Dendritic cell treated with granulocyte-macrophage colony-stimulating factor and Interleukin-4, amounts not matched to agents 40 ng/mL and 50 ng/mL, for 4 days (primary cell): ENCODE measurements at regions not wholly inside any gene's neighbourhood (a gene's known extent, or its start where the extent isn't known, plus 50 kb on each side); places are given as distances from the start of the nearest gene placed in this dataset.

Source experiments
- H3K27ac Mint-ChIP-seq: one replicate; pipeline ENCODE4 v1.8.0; 2022; ENCODE audit warnings: mild to moderate bottlenecking, mixed read lengths
- H3K27me3 Mint-ChIP-seq: one replicate; pipeline ENCODE4 v1.8.0; 2022; ENCODE audit warnings: mild to moderate bottlenecking, mixed read lengths
- H3K36me3 Mint-ChIP-seq: one replicate; pipeline ENCODE4 v1.8.0; 2022; ENCODE audit warnings: low read depth, mixed read lengths
- H3K4me1 Mint-ChIP-seq: one replicate; pipeline ENCODE4 v1.8.0; 2022; ENCODE audit warnings: low read depth, mixed read lengths
- H3K4me3 Mint-ChIP-seq: one replicate; pipeline ENCODE4 v1.8.0; 2022; ENCODE audit warnings: mild to moderate bottlenecking, moderate library complexity, mixed read lengths
- H3K9me3 Mint-ChIP-seq: one replicate; pipeline ENCODE4 v1.8.0; 2022; ENCODE audit warnings: mixed read lengths
- intact Hi-C: fragments of 100-400 bp; cut with micrococcal nuclease; formaldehyde crosslinking; loops from one replicate; pipeline ENCODE4 v1.15.0; 2022

GRCh38 chr1:239912471-239912870 is 179.2 kb upstream of the FMN2 start:
- Mint-ChIP-seq H3K4me3 (no peak overlapping the region), H3K4me1 (peaks cover 47% of the 10 kb centered on the region), H3K9me3 (no peaks in the 10 kb centered on the region), H3K36me3 (no peaks in the 10 kb centered on the region), H3K27me3 (no peaks in the 10 kb centered on the region), H3K27ac (no peak overlapping the region)
- intact Hi-C loops, result no loop called here

GRCh38 chr1:239913141-239913585 is 178.5 kb upstream of the FMN2 start:
- H3K27me3 Mint-ChIP-seq, result no peaks in the 10 kb centered on the region
- H3K9me3 Mint-ChIP-seq, result no peaks in the 10 kb centered on the region
- peaks cover 47% of the 10 kb centered on the region for H3K4me1 Mint-ChIP-seq
- no peak overlapping the region for H3K4me3 Mint-ChIP-seq
- H3K36me3 Mint-ChIP-seq, result no peaks in the 10 kb centered on the region
- no peak overlapping the region for H3K27ac Mint-ChIP-seq
- intact Hi-C loops, result no loop called here

GRCh38 chr1:239914751-239915231 is 176.9 kb upstream of the FMN2 start:
- intact Hi-C loops, result no loop called here
- Mint-ChIP-seq H3K4me3 (no peak overlapping the region), H3K27me3 (no peaks in the 10 kb centered on the region), H3K36me3 (no peaks in the 10 kb centered on the region), H3K27ac (no peak overlapping the region), H3K4me1 (peaks cover 42% of the 10 kb centered on the region), H3K9me3 (no peaks in the 10 kb centered on the region)

GRCh38 chr1:239918634-239919033 is 173.0 kb upstream of the FMN2 start:
- Mint-ChIP-seq H3K9me3 (no peaks in the 10 kb centered on the region), H3K4me3 (no peak overlapping the region), H3K4me1 (peaks cover 16% of the 10 kb centered on the region)

GRCh38 chr1:239920214-239920613 is 171.5 kb upstream of the FMN2 start:
- Mint-ChIP-seq H3K27me3 (no peaks in the 10 kb centered on the region), H3K4me1 (peaks cover 6% of the 10 kb centered on the region), H3K36me3 (no peaks in the 10 kb centered on the region), H3K9me3 (no peaks in the 10 kb centered on the region), H3K27ac (no peak overlapping the region), H3K4me3 (no peak overlapping the region)
- intact Hi-C loops, result no loop called here

More at GRCh38 chr1:239918634-239919033, 173.0 kb upstream of the FMN2 start:
- intact Hi-C loops, result no loop called here
- Mint-ChIP-seq H3K36me3 (no peaks in the 10 kb centered on the region), H3K27me3 (no peaks in the 10 kb centered on the region), H3K27ac (no peak overlapping the region)

- H3K27me3 Mint-ChIP-seq, result no peaks in the 10 kb centered on the region
- H3K4me3 Mint-ChIP-seq, result no peak overlapping the region
- intact Hi-C loops, result no loop called here
- peaks cover 5% of the 10 kb centered on the region for H3K4me1 Mint-ChIP-seq
- no peak overlapping the region for H3K27ac Mint-ChIP-seq
- H3K36me3 Mint-ChIP-seq, result no peaks in the 10 kb centered on the region
- H3K9me3 Mint-ChIP-seq, result no peaks in the 10 kb centered on the region
Observed at GRCh38 chr1:239922778-239923522, 168.7 kb upstream of the FMN2 start.

GRCh38 chr1:239924741-239925350 is 166.8 kb upstream of the FMN2 start:
- intact Hi-C loops, result no loop called here

GRCh38 chr1:239926184-239926583 is 165.5 kb upstream of the FMN2 start:
- intact Hi-C loops, result no loop called here
- Mint-ChIP-seq H3K36me3 (no peaks in the 10 kb centered on the region), H3K27me3 (no peaks in the 10 kb centered on the region), H3K4me1 (no peaks in the 10 kb centered on the region), H3K27ac (no peak overlapping the region), H3K9me3 (no peaks in the 10 kb centered on the region), H3K4me3 (no peak overlapping the region)

More at GRCh38 chr1:239924741-239925350, 166.8 kb upstream of the FMN2 start:
- no peak overlapping the region for H3K27ac Mint-ChIP-seq
- no peaks in the 10 kb centered on the region for H3K27me3 Mint-ChIP-seq
- no peaks in the 10 kb centered on the region for H3K36me3 Mint-ChIP-seq
- H3K4me3 Mint-ChIP-seq, result no peak overlapping the region
- H3K4me1 Mint-ChIP-seq, result no peaks in the 10 kb centered on the region
- H3K9me3 Mint-ChIP-seq, result no peaks in the 10 kb centered on the region

GRCh38 chr1:239929317-239929716 is 162.4 kb upstream of the FMN2 start:
- H3K4me3 Mint-ChIP-seq, result no peak overlapping the region
- H3K27ac Mint-ChIP-seq, result no peak overlapping the region
- intact Hi-C loops, result no loop called here
- H3K9me3 Mint-ChIP-seq, result no peaks in the 10 kb centered on the region
- no peaks in the 10 kb centered on the region for H3K4me1 Mint-ChIP-seq
- H3K36me3 Mint-ChIP-seq, result no peaks in the 10 kb centered on the region
- H3K27me3 Mint-ChIP-seq, result no peaks in the 10 kb centered on the region

- Mint-ChIP-seq H3K36me3 (no peaks in the 10 kb centered on the region), H3K4me1 (no peaks in the 10 kb centered on the region), H3K9me3 (no peaks in the 10 kb centered on the region), H3K27me3 (no peaks in the 10 kb centered on the region), H3K4me3 (no peak overlapping the region), H3K27ac (no peak overlapping the region)
- intact Hi-C loops, result no loop called here
Observed at GRCh38 chr1:239930686-239931262, 160.9 kb upstream of the FMN2 start.

GRCh38 chr1:239931341-239931740 is 160.3 kb upstream of the FMN2 start:
- Mint-ChIP-seq H3K4me1 (no peaks in the 10 kb centered on the region), H3K9me3 (no peaks in the 10 kb centered on the region), H3K27me3 (no peaks in the 10 kb centered on the region), H3K27ac (no peak overlapping the region), H3K36me3 (no peaks in the 10 kb centered on the region), H3K4me3 (no peak overlapping the region)
- intact Hi-C loops, result no loop called here

GRCh38 chr1:239939602-239940001 is 152.1 kb upstream of the FMN2 start:
- Mint-ChIP-seq H3K4me1 (peaks cover 3% of the 10 kb centered on the region), H3K36me3 (no peaks in the 10 kb centered on the region), H3K4me3 (no peak overlapping the region), H3K27ac (no peak overlapping the region), H3K9me3 (peaks cover 14% of the 10 kb centered on the region), H3K27me3 (no peaks in the 10 kb centered on the region)
- intact Hi-C loops, result no loop called here

GRCh38 chr1:239943761-239944160 is 147.9 kb upstream of the FMN2 start:
- Mint-ChIP-seq H3K36me3 (no peaks in the 10 kb centered on the region), H3K4me1 (peaks cover 15% of the 10 kb centered on the region), H3K9me3 (peaks cover 14% of the 10 kb centered on the region), H3K27ac (no peak overlapping the region), H3K4me3 (no peak overlapping the region), H3K27me3 (no peaks in the 10 kb centered on the region)
- intact Hi-C loops, result no loop called here

GRCh38 chr1:239944666-239945065 is 147.0 kb upstream of the FMN2 start:
- H3K9me3 Mint-ChIP-seq, result peaks cover 14% of the 10 kb centered on the region
- no peak overlapping the region for H3K4me3 Mint-ChIP-seq
- intact Hi-C loops, result no loop called here
- no peaks in the 10 kb centered on the region for H3K36me3 Mint-ChIP-seq
- H3K27me3 Mint-ChIP-seq, result no peaks in the 10 kb centered on the region
- H3K27ac Mint-ChIP-seq, result no peak overlapping the region
- peaks cover 15% of the 10 kb centered on the region for H3K4me1 Mint-ChIP-seq
